ENCODE measurements at regions not wholly inside any gene's neighbourhood (a gene's known extent, or its start where the extent isn't known, plus 50 kb on each side); places are given as distances from the start of the nearest gene placed in this dataset.

DNA sequence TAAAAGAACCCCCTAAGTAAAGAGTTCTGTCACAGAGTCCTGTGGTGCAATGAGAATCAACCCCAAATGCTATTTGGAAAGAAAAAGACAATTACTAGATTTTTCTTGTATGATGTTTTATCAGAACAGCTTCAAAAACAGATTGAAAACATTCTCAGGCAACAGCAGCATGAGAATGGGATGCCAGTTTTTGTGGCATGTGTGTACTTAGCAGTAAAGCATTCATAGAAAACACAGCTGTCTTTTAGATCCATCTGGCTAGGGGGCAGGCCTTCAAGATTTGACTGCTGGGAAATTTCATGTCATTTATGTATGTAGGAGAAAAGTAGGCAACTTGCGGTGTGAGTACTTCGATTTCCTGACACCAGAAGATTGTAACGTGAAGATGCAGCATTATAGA lies 170.5 kb upstream of the HTR2A start:
- dilution Hi-C loops (cut with MboI; ENCODE audit: extremely low pct_ligation_motif_present, low sequenced_read_pairs) = no loop called here
- ChIA-PET POLR2A (no interaction called here), CTCF (no interaction called here)

More for the DNA sequence above, 170.5 kb upstream of the HTR2A start:
- Histone ChIP-seq H3K27me3 (ENCODE audit: control insufficient read depth in 2 of 2, insufficient read depth in 2 of 2, low read length in 2 of 2) (no peaks in the 10 kb centered on the region), H3K36me3 (ENCODE audit: control insufficient read depth in 2 of 2, extremely low read depth in 1 of 2, insufficient read depth in 2 of 2, low read length in 2 of 2) (no peaks in the 10 kb centered on the region), H3K4me1 (ENCODE audit: control insufficient read depth, extremely low read depth, insufficient read depth, low read length) (no peaks in the 10 kb centered on the region), H3K4me3 (replicated peaks in 1 of 3; ENCODE audit: insufficient read depth in 1 of 3, low read depth in 1 of 3, low read length in 3 of 3) (no peak overlapping the region), H3K9me3 (replicated peaks; ENCODE audit: control insufficient read depth, insufficient read depth, low read length) (no peaks in the 10 kb centered on the region), H4K20me1 (replicated peaks; ENCODE audit: control insufficient read depth, extremely low read depth, insufficient read depth, low read length) (no peaks in the 10 kb centered on the region), H3K9ac (replicated peaks; ENCODE audit: extremely low read depth, insufficient read depth, low read length) (no peak overlapping the region), H3K27ac (ENCODE audit: insufficient read depth, low read depth, low read length) (no peak overlapping the region), H3K79me2 (ENCODE audit: control insufficient read depth, insufficient read depth, low read length) (no peaks in the 10 kb centered on the region), H2AFZ (ENCODE audit: low read depth, low read length) (no peak overlapping the region), H3K9me1 (replicated peaks; ENCODE audit: control insufficient read depth, extremely low read depth, insufficient read depth, low read length) (no peaks in the 10 kb centered on the region), H3K4me2 (ENCODE audit: insufficient read depth, low read length) (no peak overlapping the region)
- intact Hi-C loops (cut with micrococcal nuclease) = no loop called here
- DNase-seq (ENCODE audit: low read depth, low spot score) (no peak), FAIRE-seq (no peak)
- TF ChIP-seq EZH2 (IDR thresholded peaks at IDR 0.05; ENCODE audit: borderline replicate concordance, low read depth, low read length, severe bottlenecking) (no peak), POLR2A (IDR thresholded peaks at IDR 0.05; ENCODE audit: low read depth, low read length) (no peak), GATA2 (IDR thresholded peaks at IDR 0.05; ENCODE audit: insufficient read depth, insufficient read length, low read depth, low read length) (no peak), FOS (IDR thresholded peaks at IDR 0.05; ENCODE audit: borderline replicate concordance, insufficient read depth, low read length) (no peak), JUN (IDR thresholded peaks at IDR 0.05; ENCODE audit: borderline replicate concordance, insufficient read depth, insufficient read length, low read depth) (no peak), MYC (IDR thresholded peaks at IDR 0.05; ENCODE audit: low read depth, low read length) (no peak), POLR2AphosphoS5 (IDR thresholded peaks at IDR 0.05; ENCODE audit: insufficient read depth, low read depth, low read length) (no peak)
- TF ChIP-seq, protein P1, sequence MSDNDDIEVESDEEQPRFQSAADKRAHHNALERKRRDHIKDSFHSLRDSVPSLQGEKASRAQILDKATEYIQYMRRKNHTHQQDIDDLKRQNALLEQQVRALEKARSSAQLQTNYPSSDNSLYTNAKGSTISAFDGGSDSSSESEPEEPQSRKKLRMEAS (IDR thresholded peaks at IDR 0.05; ENCODE audit: insufficient read depth, insufficient read length) = no peak
- TF ChIP-seq, protein P2, sequence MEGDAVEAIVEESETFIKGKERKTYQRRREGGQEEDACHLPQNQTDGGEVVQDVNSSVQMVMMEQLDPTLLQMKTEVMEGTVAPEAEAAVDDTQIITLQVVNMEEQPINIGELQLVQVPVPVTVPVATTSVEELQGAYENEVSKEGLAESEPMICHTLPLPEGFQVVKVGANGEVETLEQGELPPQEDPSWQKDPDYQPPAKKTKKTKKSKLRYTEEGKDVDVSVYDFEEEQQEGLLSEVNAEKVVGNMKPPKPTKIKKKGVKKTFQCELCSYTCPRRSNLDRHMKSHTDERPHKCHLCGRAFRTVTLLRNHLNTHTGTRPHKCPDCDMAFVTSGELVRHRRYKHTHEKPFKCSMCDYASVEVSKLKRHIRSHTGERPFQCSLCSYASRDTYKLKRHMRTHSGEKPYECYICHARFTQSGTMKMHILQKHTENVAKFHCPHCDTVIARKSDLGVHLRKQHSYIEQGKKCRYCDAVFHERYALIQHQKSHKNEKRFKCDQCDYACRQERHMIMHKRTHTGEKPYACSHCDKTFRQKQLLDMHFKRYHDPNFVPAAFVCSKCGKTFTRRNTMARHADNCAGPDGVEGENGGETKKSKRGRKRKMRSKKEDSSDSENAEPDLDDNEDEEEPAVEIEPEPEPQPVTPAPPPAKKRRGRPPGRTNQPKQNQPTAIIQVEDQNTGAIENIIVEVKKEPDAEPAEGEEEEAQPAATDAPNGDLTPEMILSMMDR (IDR thresholded peaks at IDR 0.05; ENCODE audit: extremely low read depth in 1 of 2, insufficient read depth in 1 of 2, low read depth in 1 of 2, low read length in 2 of 2) = no peak
- no TSS peak for BruUV-seq (replicated peaks)
